RWPE1 (cell line): ENCODE measurements at regions not wholly inside any gene's neighbourhood (a gene's known extent, or its start where the extent isn't known, plus 50 kb on each side); places are given as distances from the start of the nearest gene placed in this dataset.

Experiments used
- CTCF ChIA-PET: fragments of 350-600 bp; sonication (Branson Sonifier 250); formaldehyde crosslinking; extraction: SDS; loops from one replicate; lab custom pipeline; 2021; lab: Yijun Ruan, JAX
- POLR2A ChIA-PET: fragments of 400-600 bp; formaldehyde crosslinking; extraction: SDS; loops from one replicate; lab custom pipeline; 2020; ENCODE audit warnings: antibody characterized with exemption; ENCODE audit not compliant: low non-redundant PET; lab: Yijun Ruan, JAX
- DNase-seq: peaks from one replicate; pipeline ENCODE4 v3.0.0; 2012; ENCODE audit warnings: low spot score
- H3K27ac ChIP-seq: fragments of 450-650 bp; 2 replicates; pipeline ENCODE4 v1.5.1; 2017
- CTCF ChIP-seq: fragments of 450-650 bp; conservative IDR thresholded peaks from 2 replicates; pipeline ENCODE4 v1.5.1; 2017; ENCODE audit warnings: low read depth, mild to moderate bottlenecking

DNA sequence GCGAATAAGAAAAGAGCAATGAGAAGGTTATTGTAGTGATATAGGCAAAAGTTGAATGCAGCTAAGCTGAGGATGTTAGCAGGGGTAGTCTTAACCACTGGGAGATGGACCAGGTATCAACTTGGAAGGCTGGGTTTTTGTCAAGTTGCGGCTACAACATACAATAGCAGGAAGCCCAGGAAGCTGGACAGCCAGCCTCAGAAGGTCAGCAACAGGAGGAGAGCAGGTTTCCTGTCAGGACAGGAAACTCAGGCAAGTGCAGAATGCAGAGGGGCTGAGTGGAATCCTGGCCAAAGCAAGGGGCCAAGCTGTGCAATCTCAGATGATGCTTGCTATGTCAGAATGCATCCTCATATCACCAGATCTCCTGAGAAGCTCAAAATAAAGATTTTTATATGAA, 530.0 kb upstream of the ID2 start:
- no peak overlapping the region for H3K27ac ChIP-seq
- ChIA-PET POLR2A (no interaction called here), CTCF (no interaction called here)
- no peak for TF ChIP-seq CTCF
- no peak for DNase-seq

GRCh38 chr2:8152392-8153257, 529.2 kb upstream of the ID2 start:
- no peak for TF ChIP-seq CTCF
- no peak overlapping the region for H3K27ac ChIP-seq
- CTCF ChIA-PET = no interaction called here
- no peak for DNase-seq
- POLR2A ChIA-PET = no interaction called here

GRCh38 chr2:8153258-8153718, 528.6 kb upstream of the ID2 start:
- no peak for DNase-seq
- ChIA-PET CTCF (interaction anchor here (0.6 kb wide), 1 partner anchor 1056 kb away, joined by 3 read pairs; no protein-coding TSS in a partner anchor), POLR2A (no interaction called here)
- no peak overlapping the region for H3K27ac ChIP-seq
- no peak for TF ChIP-seq CTCF

GRCh38 chr2:8154270-8154669, 527.6 kb upstream of the ID2 start:
- DNase-seq = no peak
- CTCF ChIA-PET = no interaction called here
- TF ChIP-seq CTCF = no peak
- no peak overlapping the region for H3K27ac ChIP-seq
- POLR2A ChIA-PET = no interaction called here

DNA sequence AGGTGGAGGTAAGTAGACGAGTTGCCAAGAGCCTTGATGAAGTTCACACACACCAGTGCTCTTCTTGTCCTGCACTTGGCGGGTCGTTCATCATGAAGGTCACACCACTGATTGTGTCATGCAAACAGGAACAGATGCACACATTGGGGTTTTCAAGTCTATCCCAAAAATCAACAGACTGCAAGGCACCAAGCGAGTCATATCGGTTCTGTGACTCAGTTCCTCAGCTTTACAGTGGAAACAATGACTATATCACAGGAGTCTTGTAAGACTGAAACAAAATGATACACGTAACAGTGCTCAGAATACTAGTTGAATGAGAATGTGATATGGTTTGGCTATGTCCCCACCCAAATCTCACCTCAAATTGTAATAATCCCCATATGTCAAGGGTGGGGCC, 526.9 kb upstream of the ID2 start:
- CTCF ChIA-PET = no interaction called here
- DNase-seq = no peak
- no peak overlapping the region for H3K27ac ChIP-seq
- no peak for TF ChIP-seq CTCF
- POLR2A ChIA-PET = no interaction called here

DNA sequence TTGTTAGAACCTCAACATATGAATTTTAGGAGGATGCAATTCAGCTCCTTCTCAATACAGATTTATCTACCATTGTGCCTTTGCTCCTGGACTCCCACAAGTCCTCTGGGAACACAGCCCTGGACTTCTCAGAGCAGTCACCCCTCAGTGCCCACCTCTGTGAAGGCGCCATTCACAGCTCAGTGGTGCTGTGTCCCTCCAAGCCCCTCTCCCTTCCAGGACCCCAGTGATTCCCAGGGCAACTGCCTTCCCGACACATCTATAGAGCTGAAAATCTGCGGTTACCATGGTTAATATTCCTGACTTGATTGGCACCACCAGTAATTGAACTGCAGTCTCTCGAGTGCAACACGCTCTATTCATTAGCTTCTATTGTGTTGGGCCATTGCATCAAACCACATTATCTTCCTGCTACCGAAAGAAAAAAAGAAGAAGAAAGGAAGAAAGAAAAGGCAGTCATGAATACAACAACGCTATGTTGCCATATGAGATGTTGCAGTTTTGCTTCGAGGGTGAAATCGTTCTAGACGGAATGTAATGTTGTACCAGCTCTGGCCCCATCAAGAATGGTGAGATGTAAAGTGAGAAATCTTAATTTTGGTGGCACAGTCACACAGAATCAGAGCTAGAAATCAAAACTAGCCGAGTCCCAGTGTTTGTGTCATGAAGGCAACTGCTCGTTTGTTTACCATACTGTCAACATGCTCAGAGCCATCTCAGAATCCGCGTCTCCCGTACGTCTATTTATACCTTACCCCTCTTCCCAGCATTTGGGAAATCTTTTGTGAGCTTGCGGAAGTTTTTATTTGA, 524.0 kb upstream of the ID2 start:
- ChIA-PET POLR2A (no interaction called here), CTCF (no interaction called here)
- no peak overlapping the region for H3K27ac ChIP-seq
- TF ChIP-seq CTCF = no peak
- DNase-seq = no peak
